Stromal cell of bone marrow (primary cell): ENCODE measurements at regions not wholly inside any gene's neighbourhood (a gene's known extent, or its start where the extent isn't known, plus 50 kb on each side); places are given as distances from the start of the nearest gene placed in this dataset.

Experiments
- DNase-seq: peaks from one replicate; pipeline ENCODE4 v3.0.0-alpha.2; 2012; ENCODE audit warnings: low read depth

DNA sequence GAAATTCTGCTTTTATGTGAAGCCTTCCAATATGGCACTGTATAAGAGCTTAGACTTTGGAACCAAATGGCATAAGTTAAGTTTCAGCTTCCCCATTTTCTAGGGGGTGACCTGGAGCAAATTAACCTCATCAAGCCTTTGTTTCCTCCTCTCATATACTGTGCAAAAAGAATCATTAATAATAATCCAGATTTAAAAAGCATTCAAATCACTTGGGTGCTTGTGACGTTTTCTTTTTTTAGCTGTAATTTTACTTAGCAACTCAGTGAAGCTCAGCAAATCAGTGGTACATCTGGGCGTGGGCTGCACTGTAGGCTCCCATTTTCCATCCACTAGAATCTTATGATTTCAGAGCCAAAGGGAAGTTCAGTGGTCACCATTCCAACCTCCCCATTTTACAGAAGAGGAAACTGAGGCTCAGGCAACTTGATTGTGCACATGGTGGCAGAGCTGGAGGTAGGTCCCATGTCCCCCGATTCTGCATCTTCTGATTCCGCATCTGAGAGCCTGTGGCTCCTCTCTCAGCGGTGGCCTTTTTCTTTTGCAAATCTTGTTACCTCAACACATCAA lies 131.2 kb downstream of the SNAPC1 start:
- DNase-seq: no peak

DNA sequence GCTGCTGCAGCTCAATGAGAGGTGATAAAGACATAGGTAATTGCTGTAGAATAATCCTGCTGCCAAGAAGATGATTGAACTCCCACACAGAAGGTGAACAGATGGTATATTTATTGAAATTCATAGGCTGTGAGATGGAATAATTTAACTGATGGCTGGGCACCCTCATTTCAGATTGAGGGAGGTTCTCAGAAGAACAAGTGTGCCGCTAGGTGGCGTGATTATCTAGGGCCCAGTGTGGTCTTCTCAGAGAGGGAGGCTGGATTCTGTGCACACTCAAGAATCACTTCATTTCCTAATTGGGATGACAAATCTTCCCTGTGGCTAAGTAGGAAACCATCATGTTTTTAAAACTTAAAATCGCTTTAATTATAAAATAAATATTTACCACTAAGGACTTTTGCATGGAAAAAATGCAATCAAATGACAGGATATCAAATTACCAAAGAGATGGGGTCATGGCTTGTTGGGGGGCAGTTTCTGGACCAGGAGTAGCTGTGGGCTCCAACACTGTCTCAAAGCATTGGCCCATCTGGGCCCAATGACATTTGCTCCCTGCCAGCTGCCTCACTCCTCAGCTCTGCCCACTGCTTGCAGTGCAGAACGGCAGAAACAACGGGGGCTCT lies 132.3 kb downstream of the SNAPC1 start:
- peak; percentile 57 for DNase-seq

GRCh38 chr14:61897300-61897699 lies 135.1 kb downstream of the SNAPC1 start:
- DNase-seq: no peak

DNA sequence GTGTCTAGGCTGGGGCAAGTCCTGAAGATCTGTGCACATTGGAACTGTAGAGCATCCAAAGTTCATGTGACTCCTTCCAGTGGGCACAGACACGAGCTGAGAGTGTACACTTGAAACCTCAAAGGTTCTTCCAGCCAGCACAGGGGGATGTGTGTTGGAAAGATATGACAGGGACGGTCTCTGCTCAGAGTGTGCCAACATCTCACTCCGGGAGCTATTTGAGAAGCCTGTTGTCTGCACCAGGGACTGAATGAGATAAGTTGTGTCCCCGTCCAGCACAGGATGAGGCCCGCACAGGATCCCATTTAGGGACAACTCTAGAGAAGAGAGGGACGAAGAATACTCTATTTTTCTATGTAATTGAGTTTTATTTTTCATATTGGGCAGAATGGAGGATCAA lies 136.3 kb downstream of the SNAPC1 start:
- DNase-seq: no peak

- DNase-seq: no peak
Observed at GRCh38 chr14:61899497-61899896, 137.3 kb downstream of the SNAPC1 start.

GRCh38 chr14:61904946-61905345 lies 142.7 kb downstream of the SNAPC1 start:
- no peak for DNase-seq

DNA sequence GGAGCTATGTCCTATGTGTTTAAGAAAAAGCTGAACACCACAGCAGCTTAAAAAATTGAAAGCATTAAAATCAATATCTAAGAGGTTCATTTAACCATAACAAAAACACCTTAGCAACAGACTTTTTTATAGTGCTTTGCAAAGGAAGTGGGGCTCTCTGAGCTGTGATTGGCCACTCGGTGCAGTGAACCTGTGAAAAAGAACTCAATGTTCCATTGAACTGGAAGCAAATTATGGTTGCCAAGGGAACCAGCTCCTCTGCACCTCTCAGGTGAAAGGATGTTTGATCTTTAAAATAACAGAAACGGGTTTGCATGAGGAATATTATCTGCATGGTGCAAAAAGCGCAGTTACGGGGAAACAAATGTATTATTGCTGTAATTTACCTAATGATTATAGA lies 149.4 kb downstream of the SNAPC1 start:
- no peak for DNase-seq

GRCh38 chr14:61918998-61919397 lies 156.8 kb downstream of the SNAPC1 start:
- DNase-seq: no peak

GRCh38 chr14:61923348-61923747 lies 161.1 kb downstream of the SNAPC1 start:
- peak; percentile 37 for DNase-seq

DNA sequence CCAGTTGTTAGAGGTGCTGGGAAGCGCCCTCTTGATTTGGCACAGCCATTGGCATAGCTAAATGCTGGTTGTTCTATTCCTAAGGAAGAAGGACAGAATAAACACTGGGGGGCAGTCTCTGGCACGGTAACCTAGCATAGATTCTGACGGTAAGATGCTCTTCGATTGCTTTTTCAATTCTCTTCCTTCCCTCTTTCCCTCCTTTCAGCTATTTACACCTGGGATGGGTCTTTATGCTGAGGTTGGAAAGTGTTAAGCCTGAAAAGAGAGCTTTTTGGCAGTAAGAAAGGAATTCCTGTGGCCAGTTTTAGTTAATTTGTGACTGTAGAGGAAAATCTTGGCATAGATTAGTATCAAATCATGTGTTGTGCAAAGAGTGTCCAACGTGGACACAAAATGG lies 162.8 kb downstream of the SNAPC1 start:
- no peak for DNase-seq

DNA sequence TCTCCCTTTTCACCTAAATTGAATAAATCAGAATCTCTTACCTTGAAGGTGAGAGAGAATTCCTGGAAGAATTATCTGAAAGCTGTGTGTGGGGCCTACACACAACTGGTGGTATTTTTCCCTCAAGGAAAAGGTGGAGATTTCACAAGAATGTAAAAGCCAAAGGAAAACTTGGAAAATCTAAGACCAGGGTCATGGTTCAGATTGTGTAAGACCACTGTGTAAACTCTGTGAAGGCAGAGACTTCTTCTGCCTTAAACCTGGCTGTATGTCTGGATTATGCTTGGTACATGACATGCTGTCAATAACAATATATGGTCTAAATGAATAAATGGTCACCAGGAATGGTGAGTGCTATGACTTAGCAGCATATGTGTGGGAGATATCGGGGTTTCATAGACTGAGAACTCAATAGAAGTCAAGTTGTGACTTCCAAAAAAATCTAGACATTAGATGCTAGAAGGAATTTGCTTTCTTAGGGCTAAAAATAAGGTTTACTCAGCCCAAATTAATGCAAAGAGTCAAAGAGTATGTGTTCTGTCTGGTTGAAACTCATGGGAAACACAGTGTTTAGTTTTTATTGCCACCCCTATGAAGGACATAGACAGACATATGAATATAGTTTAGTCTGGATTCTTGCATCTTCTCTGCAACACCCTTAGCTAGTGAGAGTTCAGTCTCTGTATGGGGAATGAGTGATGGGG lies 163.7 kb downstream of the SNAPC1 start:
- DNase-seq: no peak

- peak; percentile 23 for DNase-seq
Observed at GRCh38 chr14:61927060-61927459, 164.8 kb downstream of the SNAPC1 start.

- DNase-seq: no peak
Observed at GRCh38 chr14:61927520-61927919, 165.3 kb downstream of the SNAPC1 start.

DNA sequence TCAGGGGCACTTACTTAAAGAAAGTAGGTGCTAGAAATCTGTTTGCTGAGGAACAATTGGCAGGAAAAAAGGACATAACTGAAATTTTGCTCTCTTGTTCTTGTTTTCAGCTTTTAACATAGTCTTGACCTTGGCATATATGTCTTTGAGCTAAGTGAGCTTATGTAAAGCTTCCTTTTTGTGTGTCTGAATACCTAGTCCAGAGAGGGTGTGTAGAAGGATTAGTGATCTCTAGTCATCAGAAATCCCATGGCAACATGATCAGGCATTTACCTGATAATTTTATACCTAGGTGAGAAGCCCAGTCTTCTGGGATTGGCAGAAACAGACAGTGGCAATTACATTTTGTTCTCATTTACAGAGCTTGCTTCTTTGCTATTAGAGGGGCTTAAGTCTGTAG lies 166.1 kb downstream of the SNAPC1 start:
- DNase-seq: no peak

DNA sequence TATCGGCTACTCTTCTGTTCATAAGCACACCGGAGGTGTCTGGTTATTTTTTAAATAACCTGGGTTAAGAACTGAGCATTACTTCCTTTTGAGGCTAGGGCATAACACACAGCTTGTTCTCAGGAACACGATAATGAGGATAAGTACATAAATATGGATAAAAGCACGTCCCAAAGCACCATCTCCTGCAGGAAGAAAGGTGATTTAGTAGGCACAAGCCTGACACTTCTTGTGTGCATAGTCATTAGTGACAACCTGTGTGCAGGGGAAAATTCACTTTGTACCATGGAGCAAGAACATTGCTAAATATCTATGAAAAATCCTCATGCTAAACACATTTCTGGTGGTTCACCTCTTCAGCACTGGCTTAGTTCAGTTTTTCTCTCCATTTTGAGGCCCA lies 166.5 kb downstream of the SNAPC1 start:
- no peak for DNase-seq

GRCh38 chr14:61929651-61930050 lies 167.4 kb downstream of the SNAPC1 start:
- DNase-seq: no peak

GRCh38 chr14:61930101-61930857 lies 168.1 kb downstream of the SNAPC1 start:
- DNase-seq: no peak

DNA sequence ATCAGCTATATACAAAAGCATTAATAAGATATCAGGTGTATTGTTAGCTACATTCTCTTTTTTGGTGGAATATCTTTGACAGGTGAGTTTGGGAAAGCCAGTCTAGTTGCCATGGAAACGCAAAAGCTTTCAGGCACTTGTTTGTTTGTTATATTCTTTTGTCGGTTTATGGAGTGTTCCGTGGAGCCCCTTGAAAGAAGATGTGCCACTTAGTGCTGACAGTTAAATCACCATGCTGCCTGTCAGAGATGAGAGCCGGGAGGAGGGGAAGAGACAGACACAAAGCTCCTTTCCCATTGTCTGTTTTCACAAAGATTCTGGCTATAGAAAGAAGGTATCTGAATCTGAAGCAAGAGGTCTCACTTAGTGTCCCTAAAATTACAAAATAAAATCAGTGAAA lies 170.8 kb downstream of the SNAPC1 start:
- no peak for DNase-seq

- peak; percentile 96 for DNase-seq
Observed at GRCh38 chr14:61934385-61934784, 172.2 kb downstream of the SNAPC1 start.

GRCh38 chr14:61939776-61940175 lies 177.6 kb downstream of the SNAPC1 start:
- no peak for DNase-seq

DNA sequence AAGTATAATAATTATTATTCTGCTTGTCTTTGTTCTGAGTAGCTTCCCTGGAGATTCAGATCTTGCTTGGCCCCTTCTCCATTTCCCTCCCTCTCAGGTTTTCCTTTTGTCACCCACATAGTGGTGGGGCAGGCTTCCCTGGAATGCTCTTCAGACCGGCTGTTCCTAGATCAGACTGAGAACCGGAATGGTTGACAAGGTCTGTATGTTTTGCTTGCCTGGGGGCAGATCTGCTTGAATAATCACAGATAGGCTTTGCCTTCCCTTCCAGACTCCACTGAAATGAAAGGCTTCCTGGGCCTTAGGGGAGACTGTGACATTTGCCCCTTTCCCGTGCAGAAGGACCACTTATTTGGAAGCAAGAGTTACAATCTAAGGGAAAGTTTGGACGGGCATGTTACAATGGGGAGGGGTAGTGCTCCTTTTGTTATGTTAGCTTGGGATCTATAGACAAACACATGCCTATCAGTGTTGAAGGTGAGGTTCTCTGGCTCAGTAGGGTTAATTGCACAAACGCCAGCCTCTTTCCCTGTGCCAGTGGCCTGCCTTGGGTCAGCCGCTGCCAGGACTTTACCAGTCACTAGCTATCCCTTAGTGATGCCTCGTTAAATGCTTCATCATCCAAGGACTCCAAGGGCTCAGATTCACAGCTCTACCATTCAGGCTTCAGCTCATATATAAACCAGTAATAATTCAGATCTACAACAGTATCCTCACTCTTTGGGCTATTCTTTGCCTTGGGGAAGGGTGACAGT lies 178.6 kb downstream of the SNAPC1 start:
- DNase-seq: no peak
